ENCODE measurements at regions not wholly inside any gene's neighbourhood (a gene's known extent, or its start where the extent isn't known, plus 50 kb on each side); places are given as distances from the start of the nearest gene placed in this dataset.

- H3K9ac ChIP-seq (replicated peaks; ENCODE audit: extremely low read depth, insufficient read depth, low read length) = no peak overlapping the region
- no peaks in the 10 kb centered on the region for H3K9me1 ChIP-seq (replicated peaks; ENCODE audit: control insufficient read depth, extremely low read depth, insufficient read depth, low read length)
- no peak overlapping the region for H3K4me2 ChIP-seq (ENCODE audit: insufficient read depth, low read length)
- no peaks in the 10 kb centered on the region for H3K4me1 ChIP-seq (ENCODE audit: control insufficient read depth, extremely low read depth, insufficient read depth, low read length)
- intact Hi-C loops (cut with micrococcal nuclease) = no loop called here
- ChIA-PET CTCF (interaction anchor here (1.0 kb wide), 1 partner anchor 289 kb away, joined by 3 read pairs; no protein-coding TSS in a partner anchor), POLR2A (no interaction called here)
- TF ChIP-seq FOS (IDR thresholded peaks at IDR 0.05; ENCODE audit: borderline replicate concordance, insufficient read depth, low read length) (no peak), GATA2 (IDR thresholded peaks at IDR 0.05; ENCODE audit: insufficient read depth, insufficient read length, low read depth, low read length) (no peak), JUN (IDR thresholded peaks at IDR 0.05; ENCODE audit: borderline replicate concordance, insufficient read depth, insufficient read length, low read depth) (no peak), POLR2A (IDR thresholded peaks at IDR 0.05; ENCODE audit: low read depth, low read length) (no peak), EZH2 (IDR thresholded peaks at IDR 0.05; ENCODE audit: borderline replicate concordance, low read depth, low read length, severe bottlenecking) (no peak), POLR2AphosphoS5 (IDR thresholded peaks at IDR 0.05; ENCODE audit: insufficient read depth, low read depth, low read length) (no peak), MYC (IDR thresholded peaks at IDR 0.05; ENCODE audit: low read depth, low read length) (no peak), CTCF (IDR thresholded peaks at IDR 0.05; ENCODE audit: extremely low read depth in 1 of 2, insufficient read depth in 1 of 2, low read depth in 1 of 2, low read length in 2 of 2) (no peak)
- TF ChIP-seq, protein P1, sequence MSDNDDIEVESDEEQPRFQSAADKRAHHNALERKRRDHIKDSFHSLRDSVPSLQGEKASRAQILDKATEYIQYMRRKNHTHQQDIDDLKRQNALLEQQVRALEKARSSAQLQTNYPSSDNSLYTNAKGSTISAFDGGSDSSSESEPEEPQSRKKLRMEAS (IDR thresholded peaks at IDR 0.05; ENCODE audit: insufficient read depth, insufficient read length) = no peak
- no TSS peak for BruUV-seq (replicated peaks)
- dilution Hi-C loops (cut with MboI; ENCODE audit: extremely low pct_ligation_motif_present, low sequenced_read_pairs) = no loop called here
- no peaks in the 10 kb centered on the region for H3K79me2 ChIP-seq (ENCODE audit: control insufficient read depth, insufficient read depth, low read length)
- H3K36me3 ChIP-seq (ENCODE audit: control insufficient read depth in 2 of 2, extremely low read depth in 1 of 2, insufficient read depth in 2 of 2, low read length in 2 of 2) = no peaks in the 10 kb centered on the region
- DNase-seq (ENCODE audit: low read depth, low spot score) (no peak), FAIRE-seq (no peak)
- no peaks in the 10 kb centered on the region for H4K20me1 ChIP-seq (replicated peaks; ENCODE audit: control insufficient read depth, extremely low read depth, insufficient read depth, low read length)
- H3K4me3 ChIP-seq (replicated peaks in 1 of 3; ENCODE audit: insufficient read depth in 1 of 3, low read depth in 1 of 3, low read length in 3 of 3) = no peak overlapping the region
- H3K9me3 ChIP-seq (replicated peaks; ENCODE audit: control insufficient read depth, insufficient read depth, low read length) = no peaks in the 10 kb centered on the region
- H3K27me3 ChIP-seq (ENCODE audit: control insufficient read depth in 2 of 2, insufficient read depth in 2 of 2, low read length in 2 of 2) = no peaks in the 10 kb centered on the region
- no peak overlapping the region for H2AFZ ChIP-seq (ENCODE audit: low read depth, low read length)
- no peak overlapping the region for H3K27ac ChIP-seq (ENCODE audit: insufficient read depth, low read depth, low read length)
These were observed 95.2 kb downstream of the HLX start for GRCh38 chr1:220974431-220974830.
